H9 (cell line): ENCODE measurements at regions not wholly inside any gene's neighbourhood (a gene's known extent, or its start where the extent isn't known, plus 50 kb on each side); places are given as distances from the start of the nearest gene placed in this dataset.

ENCODE experiments used
- DNase-seq: peaks from one replicate; pipeline ENCODE4 v3.0.0-alpha.2; 2017
- H2AFZ ChIP-seq: one replicate; pipeline ENCODE4 v1.6.1; 2013; ENCODE audit warnings: mild to moderate bottlenecking, low read length, control low read depth, moderate library complexity
- H2AK5ac ChIP-seq: 2 replicates; pipeline ENCODE4 v1.6.1; 2013; ENCODE audit warnings: low read length, control low read depth, mixed read lengths; ENCODE audit not compliant: insufficient read length
- H2BK120ac ChIP-seq: one replicate; pipeline ENCODE4 v1.6.1; 2013; ENCODE audit warnings: low read depth, mild to moderate bottlenecking, low read length, control low read depth, inconsistent platforms; ENCODE audit not compliant: poor library complexity, severe bottlenecking
- H2BK12ac ChIP-seq: 2 replicates; pipeline ENCODE4 v1.6.1; 2013; ENCODE audit warnings: low read length, control low read depth, mixed read lengths, low read depth; ENCODE audit not compliant: insufficient read length
- H2BK15ac ChIP-seq: 2 replicates; pipeline ENCODE4 v1.6.1; 2013; ENCODE audit warnings: low read depth, low read length, control low read depth
- H2BK20ac ChIP-seq: one replicate; pipeline ENCODE4 v1.6.1; 2013; ENCODE audit warnings: low read depth, mild to moderate bottlenecking, low read length, control low read depth, inconsistent platforms; ENCODE audit not compliant: poor library complexity, severe bottlenecking
- H2BK5ac ChIP-seq: 2 replicates; pipeline ENCODE4 v1.6.1; 2013; ENCODE audit warnings: low read length, control low read depth, mixed read lengths; ENCODE audit not compliant: insufficient read length
- H3K14ac ChIP-seq: 2 replicates; pipeline ENCODE4 v1.6.1; 2013; ENCODE audit warnings: low read length, control low read depth; ENCODE audit not compliant: insufficient read depth
- H3K18ac ChIP-seq: 2 replicates; pipeline ENCODE4 v1.6.1; 2013; ENCODE audit warnings: low read depth, mild to moderate bottlenecking, mixed read lengths, low read length, control low read depth; ENCODE audit not compliant: insufficient read length
- H3K23ac ChIP-seq: 2 replicates; pipeline ENCODE4 v1.6.1; 2013; ENCODE audit warnings: low read length, control low read depth, mixed read lengths, low read depth; ENCODE audit not compliant: insufficient read length
- H3K23me2 ChIP-seq: 2 replicates; pipeline ENCODE4 v1.6.1; 2013; ENCODE audit warnings: low read depth, mild to moderate bottlenecking, mixed read lengths, low read length, control low read depth; ENCODE audit not compliant: insufficient read length, poor library complexity, severe bottlenecking
- H3K27ac ChIP-seq: 2 replicates; pipeline ENCODE4 v1.5.1; 2013; ENCODE audit warnings: low read length, control low read depth, mixed read lengths, low read depth; ENCODE audit not compliant: insufficient read length
- H3K27me3 ChIP-seq: 2 replicates; pipeline ENCODE4 v1.6.1; 2013; ENCODE audit warnings: low read length, control low read depth, inconsistent platforms; ENCODE audit not compliant: insufficient read depth
- H3K4ac ChIP-seq: 2 replicates; pipeline ENCODE4 v1.6.1; 2013; ENCODE audit warnings: low read depth, mild to moderate bottlenecking, control low read depth, inconsistent platforms, low read length, moderate library complexity
- H3K4me1 ChIP-seq: 2 replicates; pipeline ENCODE4 v1.6.1; 2013; ENCODE audit warnings: low read length, control low read depth, inconsistent platforms; ENCODE audit not compliant: insufficient read depth
- H3K4me2 ChIP-seq: 2 replicates; pipeline ENCODE4 v1.6.1; 2013; ENCODE audit warnings: low read length, control low read depth, mixed read lengths; ENCODE audit not compliant: insufficient read length, insufficient read depth
- H3K56ac ChIP-seq: 2 replicates; pipeline ENCODE4 v1.6.1; 2013; ENCODE audit warnings: low read depth, mild to moderate bottlenecking, mixed read lengths, low read length, control low read depth; ENCODE audit not compliant: insufficient read length
- H3K79me1 ChIP-seq: 2 replicates; pipeline ENCODE4 v1.6.1; 2013; ENCODE audit warnings: low read depth, mild to moderate bottlenecking, moderate library complexity, low read length, control low read depth, inconsistent platforms; ENCODE audit not compliant: insufficient read depth, poor library complexity, severe bottlenecking
- H3K79me2 ChIP-seq: 2 replicates; pipeline ENCODE4 v1.6.1; 2013; ENCODE audit warnings: low read length, control low read depth, inconsistent platforms; ENCODE audit not compliant: insufficient read depth
- H3K9ac ChIP-seq: 2 replicates; pipeline ENCODE4 v1.6.1; 2013; ENCODE audit warnings: low read length, control low read depth, mixed read lengths; ENCODE audit not compliant: insufficient read length; ENCODE audit errors: extremely low read depth
- H3K9me3 ChIP-seq: one replicate; pipeline ENCODE4 v1.6.1; 2013; ENCODE audit warnings: low read depth, low read length, inconsistent platforms; ENCODE audit not compliant: control insufficient read depth
- H3T11ph ChIP-seq: one replicate; pipeline ENCODE4 v1.6.1; 2013; ENCODE audit warnings: mild to moderate bottlenecking, low read length, control low read depth, inconsistent platforms
- H4K20me1 ChIP-seq: one replicate; pipeline ENCODE4 v1.6.1; 2013; ENCODE audit not compliant: control insufficient read depth, insufficient read length, insufficient read depth
- H4K5ac ChIP-seq: 2 replicates; pipeline ENCODE4 v1.6.1; 2013; ENCODE audit warnings: low read depth, mild to moderate bottlenecking, mixed read lengths, low read length, control low read depth; ENCODE audit not compliant: insufficient read length
- H4K8ac ChIP-seq: replicated peaks from 2 replicates; pipeline ENCODE4 v1.6.1; 2013; ENCODE audit warnings: low read length, control low read depth, mixed read lengths, low read depth; ENCODE audit not compliant: insufficient read length
- H4K91ac ChIP-seq: 2 replicates; pipeline ENCODE4 v1.6.1; 2013; ENCODE audit warnings: low read depth, mild to moderate bottlenecking, moderate library complexity, mixed read lengths, low read length, control low read depth; ENCODE audit not compliant: insufficient read length
- H3K27ac Mint-ChIP-seq, 3 experiments: 2 replicates in 2 of 3; 3 replicates in 1 of 3; pipeline ENCODE4 v1.8.0; 2020 to 2021; ENCODE audit warnings: mixed read lengths in 3 of 3, mild to moderate bottlenecking in 1 of 3, moderate library complexity in 1 of 3
- H3K27me3 Mint-ChIP-seq: 2 replicates; pipeline ENCODE4 v1.8.0; 2021; ENCODE audit warnings: low read depth, mild to moderate bottlenecking, moderate library complexity, mixed read lengths
- H3K36me3 Mint-ChIP-seq, 3 experiments: 2 replicates in 2 of 3; 3 replicates in 1 of 3; pipeline ENCODE4 v1.8.0; 2020 to 2021; ENCODE audit warnings: low read depth in 3 of 3, mixed read lengths in 3 of 3; ENCODE audit not compliant: insufficient read depth in 1 of 3
- H3K4me1 Mint-ChIP-seq, 2 experiments: 2 replicates each; pipeline ENCODE4 v1.8.0; 2020; ENCODE audit warnings: mixed read lengths in 2 of 2
- H3K4me3 Mint-ChIP-seq, 2 experiments: 2 replicates in 1 of 2; 3 replicates in 1 of 2; pipeline ENCODE4 v1.8.0; 2020 to 2021; ENCODE audit warnings: mild to moderate bottlenecking in 2 of 2, mixed read lengths in 2 of 2, moderate library complexity in 1 of 2
- H3K9me3 Mint-ChIP-seq, 2 experiments: 2 replicates in 1 of 2; 3 replicates in 1 of 2; pipeline ENCODE4 v1.8.0; 2020; ENCODE audit warnings: mild to moderate bottlenecking in 2 of 2, mixed read lengths in 2 of 2, moderate library complexity in 1 of 2
- TF ChIP-seq, protein P1 (sequence below): fragments of 200-600 bp; sonication (generic); conservative IDR thresholded peaks from 3 replicates; pipeline ENCODE4 v1.8.0; 2021; ENCODE audit warnings: antibody characterized with exemption, mild to moderate bottlenecking

DNA sequence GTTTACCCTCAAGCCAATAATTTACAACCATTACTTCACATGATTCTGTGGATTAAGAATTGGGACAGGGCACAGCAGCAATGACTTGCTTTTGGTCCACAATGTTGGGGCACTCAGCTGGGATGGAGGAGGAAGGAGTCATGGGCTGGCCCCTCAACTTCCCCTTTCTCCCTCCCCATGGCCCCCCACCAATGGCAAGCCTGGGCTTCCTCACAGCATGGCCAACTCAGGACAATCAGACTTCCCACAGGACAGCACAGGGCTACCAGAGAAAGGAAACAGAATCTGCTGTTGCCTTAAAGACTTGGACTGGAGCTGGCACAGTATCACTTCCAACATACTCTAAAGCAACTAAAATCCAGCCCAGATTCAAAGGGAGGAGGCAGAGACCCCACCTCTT is 160.7 kb downstream of the PTPN20 start:
- Histone ChIP-seq H4K5ac (no peak overlapping the region), H2BK120ac (no peak overlapping the region), H3K4ac (no peak overlapping the region), H3K14ac (no peak overlapping the region), H3T11ph (no peak overlapping the region), H4K91ac (no peak overlapping the region), H2BK15ac (no peak overlapping the region), H3K56ac (no peak overlapping the region), H3K4me2 (no peak overlapping the region), H4K20me1 (no peaks in the 10 kb centered on the region), H2BK12ac (no peak overlapping the region), H3K23me2 (no peaks in the 10 kb centered on the region), H2AK5ac (no peak overlapping the region), H3K27me3 (no peaks in the 10 kb centered on the region), H3K79me2 (no peaks in the 10 kb centered on the region), H2AFZ (no peak overlapping the region), H3K4me1 (no peaks in the 10 kb centered on the region), H3K23ac (no peak overlapping the region), H3K27ac (no peak overlapping the region), H4K8ac (no peak overlapping the region), H2BK20ac (no peak overlapping the region), H3K9ac (no peak overlapping the region), H2BK5ac (no peak overlapping the region), H3K18ac (no peak overlapping the region), H3K9me3 (no peaks in the 10 kb centered on the region), H3K79me1 (no peaks in the 10 kb centered on the region)
- DNase-seq: no peak
- Mint-ChIP-seq H3K27me3 (no peaks in the 10 kb centered on the region; the same call in 1 of the 2 replicates), H3K4me1 (no peaks in the 10 kb centered on the region), H3K36me3 (no peaks in the 10 kb centered on the region), H3K9me3 (no peaks in the 10 kb centered on the region), H3K4me3 (no peak overlapping the region), H3K27ac (no peak overlapping the region)
- TF ChIP-seq, protein P1, sequence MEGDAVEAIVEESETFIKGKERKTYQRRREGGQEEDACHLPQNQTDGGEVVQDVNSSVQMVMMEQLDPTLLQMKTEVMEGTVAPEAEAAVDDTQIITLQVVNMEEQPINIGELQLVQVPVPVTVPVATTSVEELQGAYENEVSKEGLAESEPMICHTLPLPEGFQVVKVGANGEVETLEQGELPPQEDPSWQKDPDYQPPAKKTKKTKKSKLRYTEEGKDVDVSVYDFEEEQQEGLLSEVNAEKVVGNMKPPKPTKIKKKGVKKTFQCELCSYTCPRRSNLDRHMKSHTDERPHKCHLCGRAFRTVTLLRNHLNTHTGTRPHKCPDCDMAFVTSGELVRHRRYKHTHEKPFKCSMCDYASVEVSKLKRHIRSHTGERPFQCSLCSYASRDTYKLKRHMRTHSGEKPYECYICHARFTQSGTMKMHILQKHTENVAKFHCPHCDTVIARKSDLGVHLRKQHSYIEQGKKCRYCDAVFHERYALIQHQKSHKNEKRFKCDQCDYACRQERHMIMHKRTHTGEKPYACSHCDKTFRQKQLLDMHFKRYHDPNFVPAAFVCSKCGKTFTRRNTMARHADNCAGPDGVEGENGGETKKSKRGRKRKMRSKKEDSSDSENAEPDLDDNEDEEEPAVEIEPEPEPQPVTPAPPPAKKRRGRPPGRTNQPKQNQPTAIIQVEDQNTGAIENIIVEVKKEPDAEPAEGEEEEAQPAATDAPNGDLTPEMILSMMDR: no peak
